Occipital lobe (tissue), 1 donor: ENCODE measurements at regions not wholly inside any gene's neighbourhood (a gene's known extent, or its start where the extent isn't known, plus 50 kb on each side); places are given as distances from the start of the nearest gene placed in this dataset.
"Not testable (repeated sequence)": the region's sequence is repeated elsewhere in the genome, so short reads cannot be mapped to it uniquely, and the experiment has no call there.

Experiments
- DNase-seq: peaks from one replicate; lab custom pipeline; 2025; lab: John Stamatoyannopoulos, UW

DNA sequence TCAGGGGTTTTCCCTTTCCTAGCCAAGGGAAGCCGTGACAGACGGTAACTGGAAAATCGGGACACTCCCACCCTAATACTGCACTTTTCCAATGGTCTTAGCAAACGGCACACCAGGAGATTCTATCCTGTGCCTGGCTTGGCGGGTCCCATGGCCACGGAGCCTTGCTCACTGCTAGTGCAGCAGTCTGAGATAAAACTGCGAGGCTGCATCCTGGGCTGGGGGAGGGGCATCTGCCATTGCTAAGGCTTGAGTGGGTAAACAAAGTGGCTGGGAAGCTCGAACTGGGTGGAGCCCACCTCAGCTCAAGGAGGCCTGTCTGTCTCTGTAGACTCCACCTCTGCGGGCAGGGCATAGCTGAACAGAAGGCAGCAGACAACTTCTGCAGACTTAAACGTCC lies 604.1 kb upstream of the IGFBP7 start:
- not testable (repeated sequence) for DNase-seq

DNA sequence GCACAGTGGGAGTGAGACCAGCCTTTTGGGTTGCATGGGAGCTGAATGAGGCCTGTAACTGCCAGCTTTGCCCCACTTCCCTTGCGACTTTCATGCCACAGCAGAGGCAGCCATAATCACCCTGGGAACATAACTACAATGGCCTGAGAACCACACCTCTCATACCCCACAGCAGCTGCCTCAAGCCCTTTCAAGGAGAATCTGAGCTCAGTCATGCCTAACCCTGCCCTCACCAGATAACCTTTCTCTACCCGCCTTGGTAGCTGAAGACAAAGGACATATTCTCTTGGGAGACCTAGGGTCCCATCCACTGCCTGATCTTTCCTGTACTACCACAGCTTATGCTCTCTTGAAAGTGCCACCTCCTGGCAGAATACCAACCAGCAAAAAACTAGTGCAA lies 599.9 kb upstream of the IGFBP7 start:
- no peak for DNase-seq

DNA sequence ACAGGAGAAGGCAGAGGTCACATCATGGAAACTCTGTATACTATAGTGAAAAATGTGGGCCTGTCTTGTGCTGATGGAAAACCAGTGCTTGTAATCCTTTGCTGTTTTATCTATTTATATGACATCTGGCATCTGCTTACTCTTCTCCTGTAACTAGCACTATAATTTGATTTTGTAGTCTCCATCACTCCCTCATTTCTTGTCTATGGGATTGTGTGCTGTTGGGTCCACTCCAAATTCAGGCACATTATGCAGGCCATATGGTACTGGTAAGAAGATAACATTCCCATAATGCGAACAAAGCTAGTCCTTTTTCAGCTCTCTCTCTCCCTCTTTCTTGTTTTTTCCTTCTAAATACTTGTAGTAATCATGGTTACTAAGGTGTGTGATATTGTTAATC lies 581.2 kb upstream of the IGFBP7 start:
- no peak for DNase-seq

DNA sequence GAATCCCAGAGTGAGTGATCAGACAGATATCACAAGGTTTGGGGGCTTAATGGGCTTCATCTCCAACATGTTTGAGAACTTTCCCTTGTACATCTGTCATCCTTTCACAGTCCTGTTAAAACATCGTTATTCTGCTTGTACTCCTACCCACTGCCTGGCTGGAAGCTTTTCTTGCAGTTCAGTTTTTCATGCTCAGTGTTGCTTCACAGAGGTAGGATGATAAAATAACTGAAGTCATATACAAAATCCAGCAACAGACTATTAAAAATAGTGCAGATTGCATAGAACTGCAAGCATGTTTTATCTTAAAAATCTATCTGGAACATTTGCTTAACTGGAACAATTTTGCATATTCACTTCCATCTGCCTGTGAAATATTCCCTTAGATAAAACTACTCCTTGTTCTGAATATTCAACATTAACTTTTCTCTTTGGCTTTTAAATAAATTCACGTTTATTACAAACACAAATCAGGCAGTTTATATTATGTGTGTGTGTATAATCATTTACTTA lies 579.6 kb upstream of the IGFBP7 start:
- peak; percentile 5 for DNase-seq

DNA sequence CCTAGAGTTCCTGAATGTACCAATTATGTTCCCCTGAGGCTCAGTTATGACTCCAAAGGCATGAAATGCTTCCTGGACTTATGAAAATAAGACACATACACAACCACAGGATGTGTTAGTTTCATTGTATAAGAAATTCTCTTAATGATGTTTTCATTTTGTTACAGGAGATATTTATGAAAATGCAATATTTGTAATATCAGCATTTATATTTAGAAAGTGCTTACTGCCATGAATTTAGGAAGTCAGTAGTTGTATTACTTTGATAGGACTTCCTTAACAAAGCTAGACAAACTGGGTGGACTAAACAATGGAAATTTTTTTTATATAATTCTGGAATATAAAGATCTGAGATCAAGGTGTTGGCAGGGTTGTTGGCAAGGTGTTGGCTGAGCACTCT lies 572.1 kb upstream of the IGFBP7 start:
- no peak for DNase-seq

DNA sequence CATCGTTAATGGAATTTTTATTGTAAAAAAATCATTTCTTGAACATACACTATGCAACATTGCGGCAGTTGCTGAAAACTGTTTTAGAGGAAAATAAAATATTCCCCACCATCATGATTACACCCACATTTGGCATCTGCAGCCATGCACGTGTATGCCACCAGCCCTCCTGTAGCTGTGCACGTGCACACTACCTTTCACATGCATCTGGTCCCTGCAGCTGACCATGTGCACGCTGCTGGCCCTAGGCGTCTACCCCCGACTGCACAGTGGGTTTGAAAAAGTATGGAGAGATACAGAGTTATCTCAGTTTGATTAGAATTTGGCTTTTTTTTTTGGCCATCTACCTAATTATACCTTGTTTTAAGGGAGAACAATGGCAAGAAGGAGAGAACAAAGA lies 569.8 kb upstream of the IGFBP7 start:
- no peak for DNase-seq

DNA sequence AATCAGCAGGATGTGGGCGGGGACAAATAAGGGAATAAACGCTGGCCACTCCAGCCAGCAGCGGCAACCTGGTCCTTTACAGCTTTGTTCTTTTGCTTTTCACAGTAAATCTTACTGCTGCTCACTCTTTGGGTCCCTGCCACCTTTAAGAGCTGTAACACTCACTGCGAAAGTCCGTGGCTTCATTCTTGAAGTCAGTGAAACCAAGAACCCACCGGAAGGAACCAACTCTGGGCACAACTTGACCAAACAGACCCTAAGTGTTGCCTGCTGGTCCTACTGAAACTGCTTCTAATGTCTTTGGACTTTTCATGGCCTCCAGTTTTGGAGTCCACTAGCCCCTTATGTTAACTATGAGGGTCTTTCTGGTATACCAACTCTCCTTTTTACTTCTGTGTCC lies 566.2 kb upstream of the IGFBP7 start:
- no peak for DNase-seq

DNA sequence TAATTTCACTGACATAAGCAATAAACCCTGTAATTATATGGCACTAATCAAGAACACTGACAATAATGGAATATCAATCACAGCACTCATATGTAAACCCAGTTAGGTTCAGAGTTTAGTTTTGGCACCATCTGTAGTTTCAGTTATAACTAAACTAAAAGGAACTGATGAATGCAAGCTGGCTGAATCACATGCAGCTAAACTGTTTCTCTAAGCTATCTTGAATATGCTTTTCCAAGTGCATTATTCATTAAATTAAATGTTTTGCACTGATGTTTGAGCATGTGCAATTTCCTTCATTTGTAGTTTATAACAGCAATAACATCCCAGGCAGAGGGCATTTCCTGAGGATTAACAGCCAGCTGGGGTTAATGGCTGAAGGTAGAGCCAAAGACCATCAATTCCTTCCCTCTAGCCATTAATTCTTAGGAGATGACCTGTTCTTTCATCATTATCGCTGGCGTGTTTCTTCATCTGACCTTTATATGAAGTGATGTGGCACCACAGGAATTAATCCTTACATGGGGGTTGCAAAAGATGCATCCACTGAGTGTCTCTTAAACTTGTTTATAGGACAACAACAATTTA lies 562.8 kb upstream of the IGFBP7 start:
- no peak for DNase-seq

DNA sequence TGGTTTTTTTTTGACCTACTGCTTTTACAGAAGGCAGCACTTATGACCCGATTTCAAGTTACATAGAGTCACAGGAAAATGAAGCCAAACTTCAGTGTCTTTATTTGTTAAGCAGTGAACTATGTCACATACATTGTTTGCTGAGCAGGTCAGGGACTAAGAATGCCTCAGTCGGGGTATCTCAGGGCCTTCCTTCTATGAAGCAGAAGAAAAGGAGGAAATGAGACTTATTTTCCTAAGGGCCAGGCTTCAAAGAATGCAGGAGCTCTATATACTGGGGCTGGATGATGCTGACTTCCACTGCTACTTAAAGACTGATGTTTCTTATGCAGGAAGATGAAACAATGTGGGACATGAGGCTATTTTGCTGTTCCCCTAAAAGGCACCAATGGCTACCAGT lies 558.4 kb upstream of the IGFBP7 start:
- no peak for DNase-seq

DNA sequence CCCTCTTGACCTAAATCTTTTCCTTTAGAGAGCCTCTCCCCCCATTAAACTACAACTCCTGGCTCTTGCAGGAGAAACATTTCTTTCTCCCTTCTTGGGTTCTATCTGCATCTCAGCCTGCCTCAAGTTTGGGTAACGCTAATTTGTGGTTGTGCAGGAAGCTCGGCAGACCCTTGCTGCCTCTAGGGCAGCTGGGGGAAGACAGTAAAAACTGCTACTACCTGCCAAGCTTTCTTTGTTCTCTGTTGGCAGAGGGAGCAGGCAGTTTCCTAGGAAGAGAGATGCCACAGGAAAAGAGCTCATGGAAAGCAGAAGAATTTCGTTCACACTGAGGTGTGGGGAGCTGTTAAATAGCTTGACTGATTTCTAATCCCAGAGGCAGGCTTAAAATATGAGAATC lies 555.6 kb upstream of the IGFBP7 start:
- DNase-seq = no peak

DNA sequence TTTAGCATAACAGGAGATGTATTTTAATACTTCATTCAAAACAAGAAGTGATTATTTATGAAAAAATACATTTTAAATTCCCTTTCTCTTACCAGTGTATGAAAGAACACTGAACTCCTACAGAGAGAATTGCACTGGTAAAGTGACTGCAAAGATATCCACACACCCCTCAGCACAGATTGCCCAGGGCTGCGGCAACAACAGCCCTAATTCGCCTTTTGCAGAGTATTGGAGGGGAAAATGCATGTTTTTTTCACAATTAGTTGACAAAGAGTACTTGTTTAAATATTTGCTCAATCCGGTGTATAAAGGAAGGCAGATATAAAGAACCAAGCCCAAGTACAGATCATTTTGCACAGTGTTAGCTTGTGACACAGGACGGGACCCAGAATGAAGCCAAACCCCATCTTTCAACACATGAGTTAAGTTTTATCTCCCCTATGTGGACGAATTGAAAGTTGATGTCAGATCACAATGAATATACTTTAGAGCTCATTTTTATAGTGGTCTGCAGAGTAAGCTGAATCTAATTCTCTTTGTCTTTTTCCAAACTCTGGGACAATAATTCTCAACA lies 551.4 kb upstream of the IGFBP7 start:
- no peak for DNase-seq

DNA sequence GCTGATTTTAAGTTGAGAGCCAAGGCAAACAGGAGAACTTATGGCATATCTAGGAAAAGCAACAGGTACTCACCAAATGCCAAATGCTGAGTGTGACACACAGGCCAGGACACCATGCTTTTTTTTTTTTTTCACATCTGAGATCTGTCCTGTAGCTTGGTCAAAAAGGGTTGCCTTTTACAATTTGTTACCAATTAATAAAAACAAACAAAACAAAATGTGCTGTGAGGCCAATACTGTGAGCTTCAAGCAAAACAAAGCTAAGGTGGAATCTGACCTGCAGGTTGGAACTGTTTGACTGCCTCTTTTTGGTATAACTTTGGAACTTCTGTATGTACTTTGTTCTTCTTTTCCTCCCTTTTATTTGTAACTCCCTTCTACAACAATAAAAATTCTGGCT lies 548.5 kb upstream of the IGFBP7 start:
- DNase-seq = no peak

DNA sequence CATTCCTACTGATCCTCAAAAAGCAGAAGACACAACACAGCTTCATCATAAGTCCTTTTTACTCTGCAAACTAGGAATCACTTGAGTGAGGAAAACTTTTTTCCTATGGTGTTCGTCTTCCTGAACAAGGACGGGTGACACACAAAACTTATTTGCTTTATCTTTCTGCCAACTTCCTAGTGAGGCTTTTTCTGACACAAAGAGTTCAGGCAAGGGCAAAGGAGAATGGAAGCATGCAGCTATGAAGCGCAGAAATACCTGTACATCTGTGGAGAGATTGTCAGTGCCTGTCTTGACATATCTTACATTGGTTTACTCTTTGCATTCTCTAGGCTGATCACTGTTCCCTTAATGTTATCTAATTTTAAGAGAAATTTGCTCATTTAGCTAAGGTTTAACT lies 548.0 kb upstream of the IGFBP7 start:
- no peak for DNase-seq

DNA sequence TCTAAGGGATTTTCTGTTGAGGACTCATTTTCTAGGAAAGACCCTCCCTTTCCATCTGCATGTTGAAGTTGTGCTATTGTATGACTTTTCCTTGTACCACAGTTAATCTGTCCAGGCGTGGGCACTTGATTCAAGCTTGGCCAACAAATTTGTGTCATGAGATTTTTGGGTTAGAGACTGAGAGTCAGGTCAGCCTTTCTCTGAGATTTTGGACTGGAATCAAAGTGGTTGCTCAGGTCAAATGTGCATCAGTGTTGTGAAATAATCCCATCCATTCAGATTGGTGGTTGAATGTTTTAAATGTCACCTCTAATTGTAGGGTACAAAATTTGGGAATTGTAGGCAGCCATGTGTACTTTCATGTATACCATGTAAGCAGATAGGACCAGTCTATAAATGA lies 545.2 kb upstream of the IGFBP7 start:
- no peak for DNase-seq

DNA sequence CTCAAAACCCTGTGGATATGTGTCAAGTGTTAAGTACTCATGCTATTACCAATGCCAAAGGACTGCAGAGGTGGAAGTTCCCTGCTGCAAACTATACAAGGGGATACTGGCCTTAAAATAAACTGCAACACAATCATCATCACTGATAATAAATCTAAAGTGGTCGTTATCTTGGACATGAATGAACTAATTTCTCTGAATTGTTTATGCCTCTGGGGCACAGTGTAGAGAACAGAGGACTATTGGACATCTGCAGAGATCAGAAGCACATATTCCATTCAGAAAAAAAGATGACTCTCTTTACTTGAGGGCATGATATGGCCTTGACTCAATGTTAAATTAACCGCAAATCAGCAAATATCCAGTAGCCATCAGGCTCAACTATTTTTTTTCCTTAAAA lies 542.6 kb upstream of the IGFBP7 start:
- no peak for DNase-seq

DNA sequence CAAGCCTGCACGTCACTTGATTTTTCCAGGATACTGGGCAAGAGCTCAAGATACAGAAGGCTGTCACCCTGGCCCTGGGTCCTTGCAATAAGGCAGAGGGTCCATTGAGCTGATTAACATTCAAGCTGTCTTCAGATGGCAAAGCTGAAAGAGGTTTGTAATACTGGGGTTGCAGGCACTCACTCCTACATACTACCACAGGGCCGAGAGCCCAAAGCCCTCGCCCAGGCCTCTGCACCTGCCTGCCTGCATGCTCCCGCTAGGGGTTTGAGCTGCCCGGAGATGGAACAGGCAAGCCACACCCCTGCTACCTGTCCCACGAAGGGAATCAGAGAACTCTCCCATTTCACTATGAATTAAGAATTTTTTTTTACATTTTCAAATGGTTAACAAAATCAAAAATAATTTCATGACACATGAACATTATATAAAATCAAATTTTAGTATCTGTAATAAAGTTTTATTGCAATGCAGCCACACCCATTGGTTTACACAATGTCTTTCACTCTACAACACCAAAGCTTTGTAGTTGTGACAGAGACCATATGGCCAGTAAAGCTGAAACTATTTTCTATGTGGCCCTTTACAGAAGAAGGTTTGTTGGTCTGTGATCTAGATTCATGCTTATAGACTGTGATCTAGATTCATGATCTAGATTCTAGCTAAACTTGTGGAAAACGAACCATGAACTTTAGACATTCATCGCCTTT lies 530.4 kb upstream of the IGFBP7 start:
- DNase-seq = no peak

DNA sequence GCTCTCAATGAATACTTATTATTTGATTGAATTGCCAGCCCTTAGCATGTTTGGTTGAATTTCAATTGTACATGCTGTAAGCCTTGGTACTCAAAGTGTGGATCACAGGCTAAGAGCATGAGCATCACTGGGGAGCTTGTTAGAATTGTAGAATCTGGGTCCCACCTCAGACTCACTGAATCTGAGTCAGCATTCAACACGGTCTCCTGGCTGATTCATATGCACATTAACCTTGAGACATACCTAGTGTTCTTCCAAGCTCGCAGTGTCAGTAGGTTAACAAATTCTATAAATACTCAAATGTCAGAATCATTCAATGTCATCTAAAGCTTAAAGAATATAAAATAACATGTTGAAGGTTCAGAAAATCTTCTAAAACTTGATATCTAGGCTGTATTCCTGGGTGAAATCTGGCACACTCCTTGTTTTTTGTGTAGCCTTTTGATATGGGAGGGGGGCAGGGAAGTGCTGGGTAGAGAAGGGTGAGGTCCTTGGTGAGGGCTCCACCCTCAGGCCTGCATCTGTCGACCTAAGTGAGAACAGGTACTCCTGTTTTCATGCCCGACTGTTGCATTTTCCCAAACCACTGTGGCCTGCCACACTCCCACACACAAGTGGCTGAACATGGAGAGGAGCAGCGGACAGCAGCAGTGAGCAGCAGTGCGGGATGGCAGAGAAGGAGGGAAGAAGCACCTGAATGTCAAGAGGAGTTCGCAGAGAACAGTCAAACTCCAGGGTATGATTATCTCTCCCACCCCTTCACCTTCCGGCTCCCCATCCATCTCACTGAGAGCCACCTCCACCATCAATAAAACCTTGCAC lies 529.6 kb upstream of the IGFBP7 start:
- no peak for DNase-seq

DNA sequence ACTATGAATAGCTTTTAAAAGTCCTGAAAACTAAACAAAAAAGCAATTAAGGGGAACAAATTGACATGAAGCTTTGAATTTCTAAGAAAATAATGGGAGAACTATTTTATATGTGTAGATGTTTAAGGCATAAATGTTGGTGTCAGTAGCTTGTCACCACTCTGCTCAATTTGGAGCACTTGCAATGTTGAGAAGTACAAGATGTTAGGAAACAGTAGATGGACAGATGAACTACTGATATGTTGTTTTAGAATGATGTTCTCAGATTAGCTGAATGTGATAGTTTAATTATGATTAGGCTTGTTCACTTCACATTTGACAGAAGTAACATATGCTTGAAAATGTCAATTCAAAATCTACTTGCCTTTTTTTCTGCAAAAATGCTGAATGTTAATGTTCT lies 525.7 kb upstream of the IGFBP7 start:
- DNase-seq = no peak

DNA sequence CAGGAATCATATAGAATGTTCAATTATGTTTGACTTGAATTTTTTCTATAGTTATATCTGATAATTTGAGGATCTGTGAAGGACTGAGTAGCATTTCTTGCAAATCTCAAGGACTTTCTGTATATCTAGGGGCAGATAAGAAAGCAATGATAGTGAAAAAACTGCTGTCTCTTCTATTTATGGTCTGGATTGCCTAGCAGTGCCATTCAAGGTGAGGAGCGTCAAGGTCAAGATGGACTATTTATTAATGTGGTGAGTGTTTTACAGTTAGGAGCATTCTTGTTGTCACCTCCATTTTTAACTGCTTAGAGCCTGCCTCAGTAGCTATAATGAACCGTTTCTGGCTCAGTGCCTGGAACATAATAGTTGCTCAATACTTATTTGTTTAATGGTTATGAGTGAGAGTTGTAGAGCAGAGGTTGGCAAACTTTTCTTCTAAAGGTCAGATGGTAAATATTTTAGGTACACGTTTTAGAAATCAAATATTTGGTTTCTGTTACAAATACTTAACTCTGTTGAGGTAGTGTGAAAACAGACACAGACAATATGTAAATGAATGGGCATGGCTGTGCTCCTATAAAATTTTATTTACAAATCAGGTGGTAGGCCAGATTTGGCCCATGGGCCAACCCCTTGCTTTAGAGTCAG lies 523.2 kb upstream of the IGFBP7 start:
- DNase-seq = no peak

DNA sequence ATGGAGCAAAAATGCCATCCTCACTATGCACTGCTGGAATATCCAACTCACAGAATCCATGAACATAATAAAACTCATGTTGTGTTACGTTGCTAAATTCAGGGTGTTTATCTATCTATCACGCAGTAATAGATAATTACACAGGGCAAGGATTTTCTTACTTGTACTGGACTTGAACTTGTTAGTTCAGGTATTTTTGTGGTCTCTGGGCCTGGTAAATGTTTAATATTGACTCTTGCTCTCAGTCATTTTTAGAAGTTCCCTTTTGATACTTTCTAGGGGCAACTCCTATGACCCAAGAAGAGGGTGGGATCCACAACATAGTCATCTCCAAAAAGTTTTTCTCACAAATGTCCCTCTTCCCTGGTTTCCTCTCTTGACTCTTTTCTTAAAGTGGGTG lies 522.4 kb upstream of the IGFBP7 start:
- DNase-seq = no peak

DNA sequence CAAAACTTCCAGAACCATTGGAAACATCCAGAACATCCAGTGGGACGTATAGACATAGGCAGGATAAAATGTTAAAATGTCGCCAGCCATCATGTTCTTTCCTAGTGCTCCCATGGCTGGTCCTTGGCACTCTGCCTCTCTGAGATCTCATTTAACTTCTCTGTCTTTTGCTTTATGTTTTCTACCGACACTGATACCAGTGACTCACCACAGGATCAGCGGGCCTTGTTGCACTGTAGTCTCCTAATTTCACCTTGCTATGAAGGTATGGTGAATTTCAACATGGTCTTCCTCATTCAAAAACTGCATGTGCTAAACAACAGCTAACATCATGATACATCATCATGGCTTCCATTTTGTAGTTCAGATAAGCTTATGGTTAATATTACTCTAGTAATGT lies 521.0 kb upstream of the IGFBP7 start:
- no peak for DNase-seq

DNA sequence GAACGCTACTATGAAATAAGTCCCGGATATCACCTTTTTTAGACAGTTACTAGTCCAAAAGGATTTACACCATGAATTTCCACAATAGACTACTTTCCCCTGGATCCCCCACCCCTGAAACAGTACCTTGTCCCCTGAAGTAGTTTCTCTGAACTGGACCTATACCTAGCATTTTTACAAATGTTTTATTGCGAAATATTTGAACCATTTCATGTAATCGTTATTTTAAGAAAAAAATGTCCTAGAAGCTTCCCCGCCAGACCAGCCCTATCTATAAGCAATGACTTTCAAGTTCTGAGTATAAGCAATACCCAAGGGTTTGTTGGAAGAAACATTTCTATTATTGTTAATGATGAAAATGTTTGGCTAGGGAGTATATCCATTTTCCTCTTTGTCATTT lies 517.8 kb upstream of the IGFBP7 start:
- no peak for DNase-seq
